ENCODE measurements at regions not wholly inside any gene's neighbourhood (a gene's known extent, or its start where the extent isn't known, plus 50 kb on each side); places are given as distances from the start of the nearest gene placed in this dataset.

DNA sequence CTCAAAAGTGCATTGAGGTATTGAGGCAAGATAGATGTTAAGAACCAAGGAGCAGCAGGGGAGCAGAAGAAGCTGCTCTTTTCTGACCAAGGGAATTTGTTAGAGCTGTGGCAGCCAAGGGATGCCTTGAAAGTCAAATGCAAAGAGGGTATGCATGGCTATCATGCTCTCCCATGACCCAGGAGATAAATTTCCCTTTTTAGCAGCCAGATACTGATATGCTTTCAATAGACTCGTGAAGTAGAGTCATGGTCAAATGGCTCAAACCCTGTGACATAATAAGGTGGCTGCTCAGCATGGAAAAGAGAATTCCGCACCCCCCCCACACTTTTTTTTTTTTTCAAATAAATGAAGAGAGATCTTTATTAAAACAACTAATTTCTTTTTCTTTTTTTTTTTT, 180.9 kb upstream of the ACTBL2 start:
- TF ChIP-seq, protein P1, sequence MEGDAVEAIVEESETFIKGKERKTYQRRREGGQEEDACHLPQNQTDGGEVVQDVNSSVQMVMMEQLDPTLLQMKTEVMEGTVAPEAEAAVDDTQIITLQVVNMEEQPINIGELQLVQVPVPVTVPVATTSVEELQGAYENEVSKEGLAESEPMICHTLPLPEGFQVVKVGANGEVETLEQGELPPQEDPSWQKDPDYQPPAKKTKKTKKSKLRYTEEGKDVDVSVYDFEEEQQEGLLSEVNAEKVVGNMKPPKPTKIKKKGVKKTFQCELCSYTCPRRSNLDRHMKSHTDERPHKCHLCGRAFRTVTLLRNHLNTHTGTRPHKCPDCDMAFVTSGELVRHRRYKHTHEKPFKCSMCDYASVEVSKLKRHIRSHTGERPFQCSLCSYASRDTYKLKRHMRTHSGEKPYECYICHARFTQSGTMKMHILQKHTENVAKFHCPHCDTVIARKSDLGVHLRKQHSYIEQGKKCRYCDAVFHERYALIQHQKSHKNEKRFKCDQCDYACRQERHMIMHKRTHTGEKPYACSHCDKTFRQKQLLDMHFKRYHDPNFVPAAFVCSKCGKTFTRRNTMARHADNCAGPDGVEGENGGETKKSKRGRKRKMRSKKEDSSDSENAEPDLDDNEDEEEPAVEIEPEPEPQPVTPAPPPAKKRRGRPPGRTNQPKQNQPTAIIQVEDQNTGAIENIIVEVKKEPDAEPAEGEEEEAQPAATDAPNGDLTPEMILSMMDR (IDR thresholded peaks at IDR 0.05) = no peak
- Histone ChIP-seq H3K27ac (no peak overlapping the region), H3K9me3 (no peaks in the 10 kb centered on the region), H3K4me1 (ENCODE audit: control insufficient read depth in 1 of 2, low read depth in 2 of 2) (peaks cover 8 to 9% of the 10 kb centered on the region in 2 donors), H3K27me3 (replicated peaks; ENCODE audit: insufficient read depth) (no peaks in the 10 kb centered on the region), H3K4me3 (no peak overlapping the region), H3K36me3 (no peaks in the 10 kb centered on the region)
- DNase-seq (ENCODE audit: low spot score) (no peak), ATAC-seq (ENCODE audit: insufficient number of reproducible peaks, low FRiP score, low read depth) (no peak)

DNA sequence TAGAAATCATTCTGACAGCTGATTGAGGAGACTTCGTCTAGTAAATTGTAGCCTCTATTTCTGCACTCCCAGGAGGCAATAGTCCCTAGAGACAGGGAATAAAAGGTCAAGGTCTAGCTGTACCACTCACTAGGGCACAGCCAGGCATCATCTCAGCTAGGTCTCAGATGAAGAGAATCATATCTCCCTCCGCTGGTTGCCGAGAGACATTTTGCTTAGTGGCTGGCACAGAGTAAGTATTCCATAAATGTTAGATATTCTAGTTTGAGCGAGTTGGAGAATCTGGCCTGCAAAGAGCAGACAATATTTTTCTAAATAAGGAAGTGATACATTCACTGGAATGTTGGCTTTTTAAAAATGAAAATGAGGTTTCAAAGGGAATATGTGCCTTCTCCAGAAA, 180.4 kb upstream of the ACTBL2 start:
- TF ChIP-seq, protein P1 (IDR thresholded peaks at IDR 0.05) = no peak
- no peaks in the 10 kb centered on the region for H3K9me3 ChIP-seq
- DNase-seq (ENCODE audit: low spot score) (no peak), ATAC-seq (ENCODE audit: insufficient number of reproducible peaks, low FRiP score, low read depth) (no peak)
- no peak overlapping the region for H3K27ac ChIP-seq
- H3K36me3 ChIP-seq = no peaks in the 10 kb centered on the region
- H3K4me1 ChIP-seq (ENCODE audit: control insufficient read depth in 1 of 2, low read depth in 2 of 2) = peaks cover 9 to 11% of the 10 kb centered on the region in 2 donors
- H3K4me3 ChIP-seq = no peak overlapping the region
- H3K27me3 ChIP-seq (replicated peaks; ENCODE audit: insufficient read depth) = no peaks in the 10 kb centered on the region

DNA sequence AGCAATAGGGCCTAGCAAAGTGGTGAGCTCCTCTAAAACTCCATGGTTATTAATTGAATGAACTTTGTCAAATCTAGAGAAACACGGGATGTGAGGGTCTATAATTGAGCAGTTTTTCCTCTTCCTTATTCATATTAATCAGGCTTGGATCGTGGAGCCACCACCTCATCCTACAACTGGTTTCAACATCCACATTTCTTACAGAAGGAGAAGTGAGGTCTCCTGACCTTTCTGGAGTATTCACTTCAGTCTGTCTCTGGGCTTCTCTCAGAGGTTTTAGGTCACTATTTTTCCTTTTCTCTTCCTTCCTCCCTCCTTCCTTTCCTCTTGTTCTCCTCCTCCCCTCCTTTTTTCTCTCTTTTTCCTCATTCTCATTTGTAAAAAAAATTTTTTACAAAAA, 177.3 kb upstream of the ACTBL2 start:
- no peaks in the 10 kb centered on the region for H3K27me3 ChIP-seq (replicated peaks; ENCODE audit: insufficient read depth)
- no peak for DNase-seq (ENCODE audit: low spot score)
- H3K36me3 ChIP-seq = no peaks in the 10 kb centered on the region
- H3K4me1 ChIP-seq (ENCODE audit: control insufficient read depth in 1 of 2, low read depth in 2 of 2) = peaks cover 11% of the 10 kb centered on the region in 2 donors
- TF ChIP-seq, protein P1 (IDR thresholded peaks at IDR 0.05) = no peak
- ATAC-seq (ENCODE audit: insufficient number of reproducible peaks, low FRiP score, low read depth) = no peak
- no peaks in the 10 kb centered on the region for H3K9me3 ChIP-seq
- no peak overlapping the region for H3K4me3 ChIP-seq
- H3K27ac ChIP-seq = no peak overlapping the region

DNA sequence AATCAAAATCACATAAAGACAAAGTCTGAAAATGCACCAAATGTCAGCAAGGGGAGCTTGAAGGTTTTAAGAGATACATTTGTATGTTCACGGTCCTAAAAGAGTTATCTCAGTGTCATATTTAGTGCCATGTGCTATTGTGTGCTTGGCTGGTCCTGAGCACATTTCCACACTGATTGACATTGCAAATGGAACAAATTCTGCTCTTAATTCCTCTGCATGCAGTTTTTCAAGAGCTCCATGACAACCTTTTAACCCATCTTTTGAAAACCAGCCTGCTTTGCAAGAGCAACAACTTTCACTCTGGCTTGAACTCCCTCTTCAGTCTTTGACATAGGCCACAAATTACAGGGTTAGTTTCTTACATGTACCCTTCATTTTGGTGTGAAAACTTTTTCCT, 175.4 kb upstream of the ACTBL2 start:
- no peak for ATAC-seq (ENCODE audit: insufficient number of reproducible peaks, low FRiP score, low read depth)
- Histone ChIP-seq H3K4me1 (ENCODE audit: control insufficient read depth in 1 of 2, low read depth in 2 of 2) (peaks cover 5 to 15% of the 10 kb centered on the region in 2 donors), H3K27ac (no peak overlapping the region), H3K9me3 (no peaks in the 10 kb centered on the region), H3K27me3 (replicated peaks; ENCODE audit: insufficient read depth) (no peaks in the 10 kb centered on the region), H3K4me3 (no peak overlapping the region), H3K36me3 (no peaks in the 10 kb centered on the region)
- DNase-seq (ENCODE audit: low spot score) = no peak
- TF ChIP-seq, protein P1 (IDR thresholded peaks at IDR 0.05) = no peak

DNA sequence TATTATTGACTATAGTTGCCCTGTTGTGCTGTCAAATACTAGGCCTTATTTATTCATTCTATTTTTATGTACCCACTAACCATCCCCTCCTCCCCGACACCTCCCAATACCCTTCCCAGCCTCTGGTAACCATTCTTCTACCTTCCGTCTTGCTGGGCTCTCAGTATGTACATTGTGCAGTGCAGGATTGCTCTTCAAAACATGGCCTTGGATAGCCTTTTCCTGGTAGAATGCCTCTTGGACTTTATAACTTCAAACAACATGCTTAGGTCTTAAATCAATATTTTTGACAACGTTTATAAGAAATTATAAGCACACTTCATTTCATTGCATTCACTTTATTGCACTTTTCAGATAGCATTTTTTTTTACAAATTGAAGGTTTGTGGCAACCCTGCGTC, 172.6 kb upstream of the ACTBL2 start:
- ATAC-seq (ENCODE audit: insufficient number of reproducible peaks, low FRiP score, low read depth) = no peak
- Histone ChIP-seq H3K27me3 (replicated peaks; ENCODE audit: insufficient read depth) (no peaks in the 10 kb centered on the region), H3K27ac (no peak overlapping the region), H3K4me3 (no peak overlapping the region), H3K36me3 (no peaks in the 10 kb centered on the region), H3K9me3 (no peaks in the 10 kb centered on the region), H3K4me1 (ENCODE audit: control insufficient read depth in 1 of 2, low read depth in 2 of 2) (peaks cover 3 to 12% of the 10 kb centered on the region in 2 donors)
- TF ChIP-seq, protein P1 (IDR thresholded peaks at IDR 0.05) = no peak
- DNase-seq (ENCODE audit: low spot score) = no peak
